ENCODE measurements at regions not wholly inside any gene's neighbourhood (a gene's known extent, or its start where the extent isn't known, plus 50 kb on each side); places are given as distances from the start of the nearest gene placed in this dataset.

GRCh38 chr2:211127501-211127900, 571.1 kb downstream of the CPS1 start:
- TF ChIP-seq CTCF (IDR thresholded peaks at IDR 0.05) (no peak), POLR2AphosphoS5 (IDR thresholded peaks at IDR 0.05) (no peak)

All from upper lobe of left lung (tissue), 4 donors.